Muscle layer of colon (tissue), 2 donors: ENCODE measurements at regions not wholly inside any gene's neighbourhood (a gene's known extent, or its start where the extent isn't known, plus 50 kb on each side); places are given as distances from the start of the nearest gene placed in this dataset.
"Not testable (repeated sequence)": the region's sequence is repeated elsewhere in the genome, so short reads cannot be mapped to it uniquely, and the experiment has no call there.

Experiments used
- H3K27ac ChIP-seq: one replicate; pipeline ENCODE4 v1.7.0; 2013; ENCODE audit warnings: low read depth, mild to moderate bottlenecking, low read length, moderate library complexity
- H3K27me3 ChIP-seq, 2 donors: one replicate each; pipeline ENCODE4 v1.7.0; 2013; ENCODE audit warnings: low read length in 2 of 2, mild to moderate bottlenecking in 2 of 2; ENCODE audit not compliant: insufficient read depth in 2 of 2, control insufficient read depth in 1 of 2
- H3K36me3 ChIP-seq: one replicate; pipeline ENCODE4 v1.7.0; 2013; ENCODE audit warnings: mild to moderate bottlenecking, low read length; ENCODE audit not compliant: insufficient read depth
- H3K4me1 ChIP-seq: one replicate; pipeline ENCODE4 v1.7.0; 2013; ENCODE audit warnings: mild to moderate bottlenecking, low read length; ENCODE audit not compliant: insufficient read depth
- H3K4me3 ChIP-seq, 2 donors: one replicate each; pipeline ENCODE4 v1.7.0; 2013; ENCODE audit warnings: low read length in 2 of 2, low read depth in 1 of 2, mild to moderate bottlenecking in 1 of 2, moderate library complexity in 1 of 2
- H3K9ac ChIP-seq: one replicate; pipeline ENCODE4 v1.7.0; 2013; ENCODE audit warnings: low read length
- H3K9me3 ChIP-seq: one replicate; pipeline ENCODE4 v1.7.0; 2013; ENCODE audit warnings: mild to moderate bottlenecking, low read length
- donor health status: abdominal sarcoma.
- donor health status: Adenocarcinoma of cecum.

GRCh38 chr10:57353403-57354003 is 914.2 kb downstream of the IPMK start:
- Histone ChIP-seq H3K9me3 (no peaks in the 10 kb centered on the region), H3K4me3 (no peak overlapping the region), H3K27me3 (no peaks in the 10 kb centered on the region), H3K4me1 (no peaks in the 10 kb centered on the region), H3K9ac (no peak overlapping the region), H3K27ac (no peak overlapping the region), H3K36me3 (no peaks in the 10 kb centered on the region)

- no peak overlapping the region for H3K27ac ChIP-seq
- H3K4me3 ChIP-seq = no peak overlapping the region
Observed at GRCh38 chr10:57351076-57351475, 916.6 kb downstream of the IPMK start.

GRCh38 chr10:57341294-57341693 is 926.4 kb downstream of the IPMK start:
- no peak overlapping the region for H3K4me3 ChIP-seq
- H3K36me3 ChIP-seq = no peaks in the 10 kb centered on the region
- no peaks in the 10 kb centered on the region for H3K4me1 ChIP-seq
- no peaks in the 10 kb centered on the region for H3K9me3 ChIP-seq
- H3K9ac ChIP-seq = no peak overlapping the region
- H3K27ac ChIP-seq = no peak overlapping the region
- no peaks in the 10 kb centered on the region for H3K27me3 ChIP-seq

More at GRCh38 chr10:57351076-57351475, 916.6 kb downstream of the IPMK start:
- Histone ChIP-seq H3K4me1 (no peaks in the 10 kb centered on the region), H3K9me3 (no peaks in the 10 kb centered on the region), H3K27me3 (no peaks in the 10 kb centered on the region), H3K36me3 (no peaks in the 10 kb centered on the region), H3K9ac (no peak overlapping the region)

GRCh38 chr10:57338823-57339558 is 928.7 kb downstream of the IPMK start:
- no peaks in the 10 kb centered on the region for H3K9me3 ChIP-seq
- no peak overlapping the region for H3K4me3 ChIP-seq
- H3K36me3 ChIP-seq = no peaks in the 10 kb centered on the region
- no peak overlapping the region for H3K9ac ChIP-seq
- H3K27ac ChIP-seq = no peak overlapping the region
- no peaks in the 10 kb centered on the region for H3K4me1 ChIP-seq
- H3K27me3 ChIP-seq = no peaks in the 10 kb centered on the region

- H3K4me3 ChIP-seq = no peak overlapping the region
- no peak overlapping the region for H3K9ac ChIP-seq
- no peaks in the 10 kb centered on the region for H3K27me3 ChIP-seq
- H3K36me3 ChIP-seq = no peaks in the 10 kb centered on the region
- H3K27ac ChIP-seq = no peak overlapping the region
- H3K9me3 ChIP-seq = no peaks in the 10 kb centered on the region
- H3K4me1 ChIP-seq = no peaks in the 10 kb centered on the region
Observed at GRCh38 chr10:57336865-57337264, 930.8 kb downstream of the IPMK start.

GRCh38 chr10:57336341-57336740 is 931.4 kb downstream of the IPMK start:
- Histone ChIP-seq H3K27me3 (no peaks in the 10 kb centered on the region), H3K27ac (no peak overlapping the region), H3K9ac (no peak overlapping the region), H3K36me3 (no peaks in the 10 kb centered on the region), H3K9me3 (no peaks in the 10 kb centered on the region), H3K4me1 (no peaks in the 10 kb centered on the region), H3K4me3 (no peak overlapping the region)

- no peaks in the 10 kb centered on the region for H3K4me1 ChIP-seq
- no peak overlapping the region for H3K27ac ChIP-seq
- H3K9ac ChIP-seq = no peak overlapping the region
- H3K9me3 ChIP-seq = no peaks in the 10 kb centered on the region
- H3K4me3 ChIP-seq = no peak overlapping the region
- H3K36me3 ChIP-seq = no peaks in the 10 kb centered on the region
- H3K27me3 ChIP-seq = no peaks in the 10 kb centered on the region
Observed at GRCh38 chr10:57334523-57334922, 933.2 kb downstream of the IPMK start.

GRCh38 chr10:57333880-57334279 is 933.8 kb downstream of the IPMK start:
- Histone ChIP-seq H3K4me1 (no peaks in the 10 kb centered on the region), H3K4me3 (no peak overlapping the region), H3K27me3 (no peaks in the 10 kb centered on the region), H3K9ac (no peak overlapping the region), H3K9me3 (no peaks in the 10 kb centered on the region), H3K36me3 (no peaks in the 10 kb centered on the region), H3K27ac (no peak overlapping the region)

- H3K9me3 ChIP-seq, H3K27me3 ChIP-seq, H3K9ac ChIP-seq, H3K36me3 ChIP-seq, H3K4me3 ChIP-seq, H3K4me1 ChIP-seq, H3K27ac ChIP-seq: not testable (repeated sequence)
Observed at GRCh38 chr10:57321400-57321854, 946.3 kb downstream of the IPMK start.

- Histone ChIP-seq H3K36me3 (no peaks in the 10 kb centered on the region), H3K9me3 (no peaks in the 10 kb centered on the region), H3K4me3 (no peak overlapping the region), H3K9ac (no peak overlapping the region), H3K27ac (no peak overlapping the region), H3K4me1 (no peaks in the 10 kb centered on the region), H3K27me3 (no peaks in the 10 kb centered on the region)
Observed at GRCh38 chr10:57320416-57320815, 947.3 kb downstream of the IPMK start.

- H3K4me3 ChIP-seq = no peak overlapping the region
- no peaks in the 10 kb centered on the region for H3K4me1 ChIP-seq
- H3K27me3 ChIP-seq = no peaks in the 10 kb centered on the region
- H3K36me3 ChIP-seq = no peaks in the 10 kb centered on the region
- H3K9me3 ChIP-seq = no peaks in the 10 kb centered on the region
- no peak overlapping the region for H3K27ac ChIP-seq
- H3K9ac ChIP-seq = no peak overlapping the region
Observed at GRCh38 chr10:57314046-57314445, 953.0 kb upstream of the ZWINT start.

GRCh38 chr10:57303566-57303965 is 942.5 kb upstream of the ZWINT start:
- H3K4me3 ChIP-seq = no peak overlapping the region
- no peaks in the 10 kb centered on the region for H3K27me3 ChIP-seq
- H3K27ac ChIP-seq = no peak overlapping the region
- no peaks in the 10 kb centered on the region for H3K36me3 ChIP-seq
- no peaks in the 10 kb centered on the region for H3K4me1 ChIP-seq
- H3K9me3 ChIP-seq = no peaks in the 10 kb centered on the region
- H3K9ac ChIP-seq = no peak overlapping the region
